ENCODE measurements at regions not wholly inside any gene's neighbourhood (a gene's known extent, or its start where the extent isn't known, plus 50 kb on each side); places are given as distances from the start of the nearest gene placed in this dataset.

GRCh38 chr2:95759481-95760246 lies 167.9 kb downstream of the TRIM43 start:
- no peak for TF ChIP-seq CTCF (IDR thresholded peaks at IDR 0.05; ENCODE audit: low read length)
- no peak for TF ChIP-seq EZH2 (IDR thresholded peaks at IDR 0.05; ENCODE audit: borderline replicate concordance, low read length)
